Lung (tissue), 11 donors: ENCODE measurements at regions not wholly inside any gene's neighbourhood (a gene's known extent, or its start where the extent isn't known, plus 50 kb on each side); places are given as distances from the start of the nearest gene placed in this dataset.

Experiments used
- ATAC-seq: fragments of 200-7000 bp; cut with Tn5 transposase; one replicate; pipeline ENCODE4 v1.9.1; 2020; ENCODE audit warnings: moderate number of reproducible peaks; ENCODE audit not compliant: insufficient read depth, low FRiP score
- DNase-seq, 3 donors: peaks; one replicate each; pipeline ENCODE4 v3.0.0-alpha.2; 2013 to 2017
- H3K27ac ChIP-seq, 2 donors: one replicate each; pipeline ENCODE4 v1.5.1; 2013; ENCODE audit warnings: mild to moderate bottlenecking in 2 of 2, moderate library complexity in 2 of 2, control low read depth in 1 of 2, inconsistent platforms in 1 of 2, low read depth in 1 of 2, low read length in 1 of 2
- H3K27me3 ChIP-seq, 3 donors: one replicate each; pipeline ENCODE4 v1.5.1; 2013; ENCODE audit warnings: low read length in 2 of 3; ENCODE audit not compliant: control insufficient read depth in 3 of 3, insufficient read depth in 3 of 3
- H3K36me3 ChIP-seq, 4 donors: one replicate each; pipeline ENCODE4 v1.5.1; 2013; ENCODE audit warnings: low read length in 4 of 4, mild to moderate bottlenecking in 1 of 4, moderate library complexity in 1 of 4; ENCODE audit not compliant: control insufficient read depth in 4 of 4, insufficient read depth in 4 of 4
- H3K4me1 ChIP-seq, 5 donors: one replicate each; pipeline ENCODE4 v1.5.1; 2013; ENCODE audit warnings: low read length in 5 of 5, mild to moderate bottlenecking in 2 of 5, moderate library complexity in 1 of 5; ENCODE audit not compliant: control insufficient read depth in 5 of 5, insufficient read depth in 5 of 5
- H3K4me3 ChIP-seq: one replicate; pipeline ENCODE4 v1.5.1; 2013; ENCODE audit warnings: mild to moderate bottlenecking, control low read depth, moderate library complexity
- H3K9ac ChIP-seq, 2 donors: one replicate each; pipeline ENCODE4 v1.5.1; 2013; ENCODE audit warnings: low read length in 2 of 2, control low read depth in 1 of 2; ENCODE audit not compliant: insufficient read depth in 1 of 2
- H3K9me3 ChIP-seq, 4 donors: one replicate each; pipeline ENCODE4 v1.5.1; 2013; ENCODE audit warnings: low read length in 3 of 4, mild to moderate bottlenecking in 1 of 4, moderate library complexity in 1 of 4; ENCODE audit not compliant: control insufficient read depth in 4 of 4, insufficient read depth in 3 of 4
- WGBS, 2 donors: extraction: QIAGEN DNeasy Blood & Tissue Kit; methylation state at CpG; one replicate each; pipeline ENCODE4 v1.1.7; 2013; 5-methylcytosine and 5-hydroxymethylcytosine counted together
- TF ChIP-seq, protein P1 (sequence below): IDR thresholded peaks from 2 replicates; pipeline ENCODE4 v1.5.1; 2012; ENCODE audit warnings: mild to moderate bottlenecking; ENCODE audit errors: control extremely low read depth, extremely low read depth
- donor health status: control.
- donor health status: control.
- donor health status: Bipolar disorder and iron deficiency.
- donor health status: healthy.
- donor health status: DM: yes; HTN: yes; CAD: no.

DNA sequence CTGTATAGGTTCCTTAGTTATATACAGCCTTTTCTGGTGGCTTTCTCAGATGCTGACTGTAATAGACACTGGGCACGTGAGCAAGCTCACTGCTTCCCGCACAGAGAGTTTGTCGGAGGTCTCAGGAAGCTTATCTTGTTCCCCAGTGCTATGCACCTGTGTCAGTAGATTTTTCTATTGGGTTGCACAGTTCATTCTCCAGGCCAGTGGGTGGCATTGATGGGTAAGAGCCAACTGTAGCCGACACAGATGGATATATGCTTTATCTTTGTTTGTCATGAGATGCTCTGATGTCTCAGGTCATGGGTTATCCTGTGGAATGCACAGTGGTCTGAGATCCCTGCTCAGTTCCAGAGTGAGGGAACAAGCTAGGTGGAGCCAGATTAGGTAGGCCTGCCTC is 293.0 kb downstream of the GRB14 start:
- Histone ChIP-seq H3K4me1 (no peaks in the 10 kb centered on the region), H3K36me3 (no peaks in the 10 kb centered on the region), H3K4me3 (no peak overlapping the region), H3K27ac (no peak overlapping the region), H3K9ac (no peak overlapping the region), H3K27me3 (no peaks in the 10 kb centered on the region), H3K9me3 (peaks cover 0 to 7% (median 2%) of the 10 kb centered on the region in 4 donors)
- DNase-seq (no peak), ATAC-seq (no peak)
- TF ChIP-seq, protein P1, sequence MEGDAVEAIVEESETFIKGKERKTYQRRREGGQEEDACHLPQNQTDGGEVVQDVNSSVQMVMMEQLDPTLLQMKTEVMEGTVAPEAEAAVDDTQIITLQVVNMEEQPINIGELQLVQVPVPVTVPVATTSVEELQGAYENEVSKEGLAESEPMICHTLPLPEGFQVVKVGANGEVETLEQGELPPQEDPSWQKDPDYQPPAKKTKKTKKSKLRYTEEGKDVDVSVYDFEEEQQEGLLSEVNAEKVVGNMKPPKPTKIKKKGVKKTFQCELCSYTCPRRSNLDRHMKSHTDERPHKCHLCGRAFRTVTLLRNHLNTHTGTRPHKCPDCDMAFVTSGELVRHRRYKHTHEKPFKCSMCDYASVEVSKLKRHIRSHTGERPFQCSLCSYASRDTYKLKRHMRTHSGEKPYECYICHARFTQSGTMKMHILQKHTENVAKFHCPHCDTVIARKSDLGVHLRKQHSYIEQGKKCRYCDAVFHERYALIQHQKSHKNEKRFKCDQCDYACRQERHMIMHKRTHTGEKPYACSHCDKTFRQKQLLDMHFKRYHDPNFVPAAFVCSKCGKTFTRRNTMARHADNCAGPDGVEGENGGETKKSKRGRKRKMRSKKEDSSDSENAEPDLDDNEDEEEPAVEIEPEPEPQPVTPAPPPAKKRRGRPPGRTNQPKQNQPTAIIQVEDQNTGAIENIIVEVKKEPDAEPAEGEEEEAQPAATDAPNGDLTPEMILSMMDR: no peak
- WGBS, 2 donors: 70 to 73% methylated on average over 4 of the region's 4 CpGs

DNA sequence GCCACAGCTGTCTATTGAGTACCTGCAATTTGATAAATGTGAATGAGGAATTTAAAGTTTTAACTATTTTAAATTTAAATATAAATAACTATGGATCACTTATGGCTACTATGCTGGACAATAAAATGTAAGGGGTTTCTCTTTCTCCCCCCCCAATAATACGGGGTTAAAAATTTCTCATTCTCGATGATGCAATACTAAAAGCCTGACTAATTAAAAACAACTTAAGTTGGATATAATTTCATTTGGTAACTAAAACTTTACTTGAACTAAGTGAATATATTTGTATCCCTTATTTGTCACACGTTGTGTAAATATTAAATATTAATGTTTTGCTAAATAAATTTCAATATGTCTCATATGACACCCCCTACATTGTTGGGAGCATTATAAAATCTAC is 297.3 kb downstream of the GRB14 start:
- DNase-seq: no peak
- Histone ChIP-seq H3K27me3 (no peaks in the 10 kb centered on the region), H3K36me3 (no peaks in the 10 kb centered on the region), H3K27ac (no peak overlapping the region), H3K9me3 (peaks cover 0 to 12% (median 3%) of the 10 kb centered on the region in 4 donors), H3K9ac (no peak overlapping the region), H3K4me1 (no peaks in the 10 kb centered on the region), H3K4me3 (no peak overlapping the region)
- whole genome bisulfite sequencing, 2 donors: 79 to 80% methylated on average over 3 of the region's 3 CpGs
- TF ChIP-seq, protein P1: no peak
- no peak for ATAC-seq

DNA sequence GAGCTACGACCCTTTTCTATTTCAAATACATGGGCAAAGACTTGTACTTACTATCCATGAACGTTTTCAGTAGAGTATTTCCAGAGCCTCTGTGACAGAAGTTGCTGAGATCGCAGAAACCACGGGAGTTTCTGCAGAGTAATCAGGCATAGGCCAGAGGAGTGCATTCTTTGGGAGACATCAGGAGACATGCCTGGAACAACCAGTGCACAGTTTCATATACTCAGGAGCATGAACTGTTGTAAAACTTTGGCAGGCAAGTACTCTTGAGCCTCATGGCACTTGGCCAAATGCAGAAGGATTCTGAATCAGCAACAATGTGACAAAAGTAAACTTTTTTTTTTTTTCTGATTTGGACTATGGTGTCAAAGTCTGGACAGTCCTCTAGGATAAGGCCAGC is 307.1 kb downstream of the GRB14 start:
- DNase-seq: peak; percentile 54 to 73 (median 58)
- peak; percentile 72 for ATAC-seq
- H3K27ac ChIP-seq: no peak overlapping the region
- H3K9ac ChIP-seq: no peak overlapping the region
- no peaks in the 10 kb centered on the region for H3K27me3 ChIP-seq
- H3K4me3 ChIP-seq: no peak overlapping the region
- 49 to 66% methylated on average over 4 of the region's 4 CpGs for WGBS, 2 donors
- no peaks in the 10 kb centered on the region for H3K36me3 ChIP-seq
- TF ChIP-seq, protein P1: no peak
- H3K4me1 ChIP-seq: peaks cover 0 to 5% (median 0%) of the 10 kb centered on the region in 5 donors
- no peaks in the 10 kb centered on the region for H3K9me3 ChIP-seq

DNA sequence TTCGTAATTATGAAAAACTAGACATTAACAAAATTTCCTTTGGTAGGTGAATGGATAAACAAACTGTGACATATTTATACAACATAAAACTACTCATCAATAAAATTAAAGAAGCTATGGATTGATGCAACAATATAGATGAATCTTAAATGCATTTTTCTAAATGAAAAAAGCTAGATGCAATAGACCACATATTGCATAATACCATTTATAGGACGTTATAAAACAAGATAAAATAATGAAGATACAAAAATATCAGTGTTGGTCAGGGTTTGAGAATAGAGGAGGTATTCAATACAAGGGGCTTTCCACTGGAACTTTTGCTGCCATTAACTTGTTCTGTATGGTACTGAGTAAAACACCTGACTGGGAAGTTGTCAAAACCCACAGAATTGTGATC is 314.4 kb downstream of the GRB14 start:
- Histone ChIP-seq H3K36me3 (no peaks in the 10 kb centered on the region), H3K9me3 (no peaks in the 10 kb centered on the region), H3K27ac (no peak overlapping the region), H3K4me1 (no peaks in the 10 kb centered on the region), H3K27me3 (no peaks in the 10 kb centered on the region), H3K9ac (no peak overlapping the region), H3K4me3 (no peak overlapping the region)
- no peak for DNase-seq
- no peak for ATAC-seq
- WGBS, 2 donors: 77 to 83% methylated on average over 2 of the region's 2 CpGs
- TF ChIP-seq, protein P1: no peak
